ENCODE measurements at regions not wholly inside any gene's neighbourhood (a gene's known extent, or its start where the extent isn't known, plus 50 kb on each side); places are given as distances from the start of the nearest gene placed in this dataset.

GRCh38 chr17:52965856-52966255, 807.3 kb upstream of the CA10 start:
- H2AFZ ChIP-seq (ENCODE audit: low read length), result no peak overlapping the region
- H3K79me2 ChIP-seq (ENCODE audit: insufficient read depth, low read length), result no peaks in the 10 kb centered on the region
- WGBS (ENCODE audit: low lambda C conversion rate), result 4% methylated on average over 3 of the region's 3 CpGs
- DNase-seq (ENCODE audit: low spot score) (no peak), ATAC-seq (no peak), FAIRE-seq (no peak)
- no peaks in the 10 kb centered on the region for H3K4me1 ChIP-seq (ENCODE audit: insufficient read depth, low read length)
- no peaks in the 10 kb centered on the region for H3K27me3 ChIP-seq (ENCODE audit: control insufficient read depth in 1 of 2, insufficient read depth in 2 of 2, low read length in 2 of 2)
- no peak overlapping the region for H3K9ac ChIP-seq (ENCODE audit: insufficient read depth, low read depth, low read length)
- ChIA-PET CTCF (ENCODE audit: low intra/inter-chr PET ratio, low total read pairs) (no interaction called here), POLR2A (no interaction called here)
- H3K36me3 ChIP-seq (replicated peaks in 1 of 2; ENCODE audit: control insufficient read depth in 1 of 2, insufficient read depth in 2 of 2, low read length in 2 of 2), result no peaks in the 10 kb centered on the region
- no peak overlapping the region for H3K27ac ChIP-seq (ENCODE audit: extremely low read length, insufficient read depth, low read length)
- no peak overlapping the region for H3K4me2 ChIP-seq (ENCODE audit: low read depth, low read length)
- no peaks in the 10 kb centered on the region for H4K20me1 ChIP-seq (ENCODE audit: insufficient read depth, low read length)
- TF ChIP-seq, protein P1, sequence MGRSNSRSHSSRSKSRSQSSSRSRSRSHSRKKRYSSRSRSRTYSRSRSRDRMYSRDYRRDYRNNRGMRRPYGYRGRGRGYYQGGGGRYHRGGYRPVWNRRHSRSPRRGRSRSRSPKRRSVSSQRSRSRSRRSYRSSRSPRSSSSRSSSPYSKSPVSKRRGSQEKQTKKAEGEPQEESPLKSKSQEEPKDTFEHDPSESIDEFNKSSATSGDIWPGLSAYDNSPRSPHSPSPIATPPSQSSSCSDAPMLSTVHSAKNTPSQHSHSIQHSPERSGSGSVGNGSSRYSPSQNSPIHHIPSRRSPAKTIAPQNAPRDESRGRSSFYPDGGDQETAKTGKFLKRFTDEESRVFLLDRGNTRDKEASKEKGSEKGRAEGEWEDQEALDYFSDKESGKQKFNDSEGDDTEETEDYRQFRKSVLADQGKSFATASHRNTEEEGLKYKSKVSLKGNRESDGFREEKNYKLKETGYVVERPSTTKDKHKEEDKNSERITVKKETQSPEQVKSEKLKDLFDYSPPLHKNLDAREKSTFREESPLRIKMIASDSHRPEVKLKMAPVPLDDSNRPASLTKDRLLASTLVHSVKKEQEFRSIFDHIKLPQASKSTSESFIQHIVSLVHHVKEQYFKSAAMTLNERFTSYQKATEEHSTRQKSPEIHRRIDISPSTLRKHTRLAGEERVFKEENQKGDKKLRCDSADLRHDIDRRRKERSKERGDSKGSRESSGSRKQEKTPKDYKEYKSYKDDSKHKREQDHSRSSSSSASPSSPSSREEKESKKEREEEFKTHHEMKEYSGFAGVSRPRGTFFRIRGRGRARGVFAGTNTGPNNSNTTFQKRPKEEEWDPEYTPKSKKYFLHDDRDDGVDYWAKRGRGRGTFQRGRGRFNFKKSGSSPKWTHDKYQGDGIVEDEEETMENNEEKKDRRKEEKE (IDR thresholded peaks at IDR 0.05), result no peak
- no peak for TF ChIP-seq CENPX (CRISPR knock-in tag; IDR thresholded peaks at IDR 0.05)
- no peak for TF ChIP-seq NFIB (CRISPR knock-in tag; IDR thresholded peaks at IDR 0.05; ENCODE audit: borderline replicate concordance)
- TF ChIP-seq, protein P2, sequence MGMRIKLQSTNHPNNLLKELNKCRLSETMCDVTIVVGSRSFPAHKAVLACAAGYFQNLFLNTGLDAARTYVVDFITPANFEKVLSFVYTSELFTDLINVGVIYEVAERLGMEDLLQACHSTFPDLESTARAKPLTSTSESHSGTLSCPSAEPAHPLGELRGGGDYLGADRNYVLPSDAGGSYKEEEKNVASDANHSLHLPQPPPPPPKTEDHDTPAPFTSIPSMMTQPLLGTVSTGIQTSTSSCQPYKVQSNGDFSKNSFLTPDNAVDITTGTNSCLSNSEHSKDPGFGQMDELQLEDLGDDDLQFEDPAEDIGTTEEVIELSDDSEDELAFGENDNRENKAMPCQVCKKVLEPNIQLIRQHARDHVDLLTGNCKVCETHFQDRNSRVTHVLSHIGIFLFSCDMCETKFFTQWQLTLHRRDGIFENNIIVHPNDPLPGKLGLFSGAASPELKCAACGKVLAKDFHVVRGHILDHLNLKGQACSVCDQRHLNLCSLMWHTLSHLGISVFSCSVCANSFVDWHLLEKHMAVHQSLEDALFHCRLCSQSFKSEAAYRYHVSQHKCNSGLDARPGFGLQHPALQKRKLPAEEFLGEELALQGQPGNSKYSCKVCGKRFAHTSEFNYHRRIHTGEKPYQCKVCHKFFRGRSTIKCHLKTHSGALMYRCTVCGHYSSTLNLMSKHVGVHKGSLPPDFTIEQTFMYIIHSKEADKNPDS (CRISPR knock-in tag; IDR thresholded peaks at IDR 0.05), result no peak
- TF ChIP-seq RARA (CRISPR knock-in tag; IDR thresholded peaks at IDR 0.05), result no peak
- no peak for TF ChIP-seq NONO (IDR thresholded peaks at IDR 0.05)
- TF ChIP-seq NONO (CRISPR knock-in tag; conservative IDR thresholded peaks at IDR 0.05), result no peak
- no peak for TF ChIP-seq RFXANK (CRISPR knock-in tag; IDR thresholded peaks at IDR 0.05)
- no peak for TF ChIP-seq GABPB1 (CRISPR knock-in tag; IDR thresholded peaks at IDR 0.05)
- TF ChIP-seq GLI4 (CRISPR knock-in tag; IDR thresholded peaks at IDR 0.05; ENCODE audit: borderline replicate concordance), result no peak
- no peak for TF ChIP-seq HNRNPL (IDR thresholded peaks at IDR 0.05; ENCODE audit: low read depth, low read length)
- TF ChIP-seq ARNTL (CRISPR knock-in tag; IDR thresholded peaks at IDR 0.05), result no peak
- TF ChIP-seq ELF4 (CRISPR knock-in tag; IDR thresholded peaks at IDR 0.05; ENCODE audit: borderline replicate concordance), result no peak
- TF ChIP-seq, protein P3, sequence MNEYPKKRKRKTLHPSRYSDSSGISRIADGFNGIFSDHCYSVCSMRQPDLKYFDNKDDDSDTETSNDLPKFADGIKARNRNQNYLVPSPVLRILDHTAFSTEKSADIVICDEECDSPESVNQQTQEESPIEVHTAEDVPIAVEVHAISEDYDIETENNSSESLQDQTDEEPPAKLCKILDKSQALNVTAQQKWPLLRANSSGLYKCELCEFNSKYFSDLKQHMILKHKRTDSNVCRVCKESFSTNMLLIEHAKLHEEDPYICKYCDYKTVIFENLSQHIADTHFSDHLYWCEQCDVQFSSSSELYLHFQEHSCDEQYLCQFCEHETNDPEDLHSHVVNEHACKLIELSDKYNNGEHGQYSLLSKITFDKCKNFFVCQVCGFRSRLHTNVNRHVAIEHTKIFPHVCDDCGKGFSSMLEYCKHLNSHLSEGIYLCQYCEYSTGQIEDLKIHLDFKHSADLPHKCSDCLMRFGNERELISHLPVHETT (CRISPR knock-in tag; conservative IDR thresholded peaks at IDR 0.05), result no peak
- no peak for TF ChIP-seq HOXD1 (CRISPR knock-in tag; IDR thresholded peaks at IDR 0.05)
- no peak for TF ChIP-seq KAT7 (CRISPR knock-in tag; IDR thresholded peaks at IDR 0.05; ENCODE audit: borderline replicate concordance)
- no peak for TF ChIP-seq KLF12 (CRISPR knock-in tag; IDR thresholded peaks at IDR 0.05; ENCODE audit: borderline replicate concordance)
- no peak for TF ChIP-seq RFX5 (IDR thresholded peaks at IDR 0.05; ENCODE audit: low read depth, low read length)
- no peak for TF ChIP-seq EED (CRISPR knock-in tag; IDR thresholded peaks at IDR 0.05)
- no peak overlapping the region for H3K4me3 ChIP-seq (replicated peaks in 1 of 3; ENCODE audit: insufficient read depth in 1 of 3, low read depth in 2 of 3, low read length in 3 of 3)
- in situ Hi-C loops (cut with HindIII; ENCODE audit: extremely low pct_ligation_motif_present, low pct_unique_long_range_greater_than_20kb) (no loop called here), intact Hi-C loops (cut with micrococcal nuclease; ENCODE audit: unreplicated experiment) (no loop called here)
- H3K9me3 ChIP-seq (ENCODE audit: low read length), result peaks cover 59% of the 10 kb centered on the region
- BruUV-seq (replicated peaks), result no TSS peak

Data from HepG2 (cell line).